Retinal pigment epithelial cell (primary cell): ENCODE measurements at regions not wholly inside any gene's neighbourhood (a gene's known extent, or its start where the extent isn't known, plus 50 kb on each side); places are given as distances from the start of the nearest gene placed in this dataset.

Experiments used
- DNase-seq: peaks from one replicate; pipeline ENCODE4 v3.0.0-alpha.2; 2010; ENCODE audit warnings: low read depth
- H3K4me3 ChIP-seq: 2 replicates; pipeline ENCODE4 v1.5.1; 2011; ENCODE audit warnings: mild to moderate bottlenecking, low read length, control low read depth, moderate library complexity
- TF ChIP-seq, protein P1 (sequence below): conservative IDR thresholded peaks from 2 replicates; pipeline ENCODE4 v1.5.1; 2011; ENCODE audit warnings: low read depth, low read length, control low read depth, inconsistent platforms

- TF ChIP-seq, protein P1, sequence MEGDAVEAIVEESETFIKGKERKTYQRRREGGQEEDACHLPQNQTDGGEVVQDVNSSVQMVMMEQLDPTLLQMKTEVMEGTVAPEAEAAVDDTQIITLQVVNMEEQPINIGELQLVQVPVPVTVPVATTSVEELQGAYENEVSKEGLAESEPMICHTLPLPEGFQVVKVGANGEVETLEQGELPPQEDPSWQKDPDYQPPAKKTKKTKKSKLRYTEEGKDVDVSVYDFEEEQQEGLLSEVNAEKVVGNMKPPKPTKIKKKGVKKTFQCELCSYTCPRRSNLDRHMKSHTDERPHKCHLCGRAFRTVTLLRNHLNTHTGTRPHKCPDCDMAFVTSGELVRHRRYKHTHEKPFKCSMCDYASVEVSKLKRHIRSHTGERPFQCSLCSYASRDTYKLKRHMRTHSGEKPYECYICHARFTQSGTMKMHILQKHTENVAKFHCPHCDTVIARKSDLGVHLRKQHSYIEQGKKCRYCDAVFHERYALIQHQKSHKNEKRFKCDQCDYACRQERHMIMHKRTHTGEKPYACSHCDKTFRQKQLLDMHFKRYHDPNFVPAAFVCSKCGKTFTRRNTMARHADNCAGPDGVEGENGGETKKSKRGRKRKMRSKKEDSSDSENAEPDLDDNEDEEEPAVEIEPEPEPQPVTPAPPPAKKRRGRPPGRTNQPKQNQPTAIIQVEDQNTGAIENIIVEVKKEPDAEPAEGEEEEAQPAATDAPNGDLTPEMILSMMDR = no peak
- peak; percentile 77 for DNase-seq
- H3K4me3 ChIP-seq = no peak overlapping the region
These were observed 521.1 kb downstream of the TFAP2B start for GRCh38 chr6:51339728-51340127.

- TF ChIP-seq, protein P1 = no peak
- no peak overlapping the region for H3K4me3 ChIP-seq
- no peak for DNase-seq
These were observed 523.7 kb downstream of the TFAP2B start for GRCh38 chr6:51342393-51342792.

- TF ChIP-seq, protein P1 = no peak
- H3K4me3 ChIP-seq = no peak overlapping the region
- peak; percentile 65 for DNase-seq
These were observed 531.2 kb downstream of the TFAP2B start for GRCh38 chr6:51349857-51350256.

DNA sequence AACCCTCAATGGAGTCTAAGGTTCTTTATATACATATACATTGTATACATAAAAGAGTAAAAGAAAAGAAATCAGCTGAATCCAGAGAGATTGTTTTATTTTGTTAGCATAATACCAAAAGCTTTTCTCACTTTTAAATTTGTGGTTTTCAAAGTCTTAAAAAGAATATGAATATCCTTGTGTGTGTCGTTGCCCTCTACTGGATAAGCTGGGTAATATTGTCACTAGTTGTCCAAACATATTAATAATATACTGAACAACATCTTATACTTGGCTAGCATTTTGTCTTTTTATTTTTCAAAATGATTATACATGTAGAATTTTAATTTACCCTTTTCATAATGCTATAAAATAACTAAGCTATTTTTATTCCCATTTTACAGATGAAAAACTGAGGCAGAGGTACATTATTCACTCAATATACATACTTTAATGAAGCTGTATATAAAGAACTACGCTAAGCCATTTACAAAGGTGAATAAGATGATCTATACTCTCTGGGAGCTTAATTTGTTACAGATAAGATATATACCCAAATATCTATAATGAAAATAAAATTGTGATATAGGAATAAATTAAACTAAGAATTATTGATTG is 531.7 kb downstream of the TFAP2B start:
- no peak for DNase-seq
- TF ChIP-seq, protein P1 = peak; percentile 52
- no peak overlapping the region for H3K4me3 ChIP-seq

DNA sequence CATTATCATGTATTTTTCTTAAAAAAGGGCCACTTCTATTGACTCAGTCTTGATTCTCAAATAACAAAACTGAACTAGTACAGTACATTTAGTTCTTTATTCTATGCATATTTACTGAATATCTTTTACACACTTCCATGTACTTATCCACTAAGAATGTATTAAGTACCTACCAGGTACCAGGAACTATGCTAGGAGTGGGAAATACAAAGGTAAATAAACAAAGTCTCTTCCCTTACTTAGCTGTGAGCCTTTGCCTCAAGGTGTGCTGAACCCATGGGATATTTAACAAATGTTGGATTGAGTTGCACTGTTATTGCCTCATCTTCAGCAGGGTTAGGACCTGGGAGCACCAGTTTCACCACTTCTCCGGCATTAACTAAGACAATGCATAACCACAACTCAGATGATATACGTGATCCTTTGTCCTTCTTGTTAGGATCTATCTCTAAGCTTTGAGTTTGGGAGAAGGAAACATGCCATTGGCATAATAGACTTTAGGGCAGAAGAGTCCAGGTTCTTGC is 533.9 kb downstream of the TFAP2B start:
- H3K4me3 ChIP-seq = no peak overlapping the region
- DNase-seq = no peak
- TF ChIP-seq, protein P1 = no peak

- TF ChIP-seq, protein P1 = no peak
- DNase-seq = no peak
These were observed 541.6 kb downstream of the TFAP2B start for GRCh38 chr6:51360287-51360686.

DNA sequence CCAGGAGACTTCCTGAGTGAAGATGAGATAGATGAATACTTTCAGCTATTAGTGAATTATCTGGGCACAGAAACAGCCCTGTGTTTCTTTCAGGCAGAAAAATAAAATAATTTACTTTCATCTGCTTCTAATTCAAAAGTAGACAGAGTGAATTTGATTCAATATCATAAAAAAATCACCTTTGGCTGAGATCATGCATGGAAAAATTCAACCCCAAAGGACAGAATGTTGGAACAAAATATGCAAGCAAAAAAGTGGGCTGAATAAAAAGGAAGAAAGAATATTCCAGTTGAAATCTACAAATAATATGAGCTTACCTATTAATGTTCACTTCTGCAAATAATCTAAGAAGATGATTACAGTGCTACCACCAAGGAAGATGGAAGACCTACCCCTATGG is 546.9 kb downstream of the TFAP2B start:
- no peak for DNase-seq
- no peak overlapping the region for H3K4me3 ChIP-seq
- TF ChIP-seq, protein P1 = no peak

More at GRCh38 chr6:51360287-51360686, 541.6 kb downstream of the TFAP2B start:
- H3K4me3 ChIP-seq = no peak overlapping the region
